ENCODE measurements at regions not wholly inside any gene's neighbourhood (a gene's known extent, or its start where the extent isn't known, plus 50 kb on each side); places are given as distances from the start of the nearest gene placed in this dataset.

DNA sequence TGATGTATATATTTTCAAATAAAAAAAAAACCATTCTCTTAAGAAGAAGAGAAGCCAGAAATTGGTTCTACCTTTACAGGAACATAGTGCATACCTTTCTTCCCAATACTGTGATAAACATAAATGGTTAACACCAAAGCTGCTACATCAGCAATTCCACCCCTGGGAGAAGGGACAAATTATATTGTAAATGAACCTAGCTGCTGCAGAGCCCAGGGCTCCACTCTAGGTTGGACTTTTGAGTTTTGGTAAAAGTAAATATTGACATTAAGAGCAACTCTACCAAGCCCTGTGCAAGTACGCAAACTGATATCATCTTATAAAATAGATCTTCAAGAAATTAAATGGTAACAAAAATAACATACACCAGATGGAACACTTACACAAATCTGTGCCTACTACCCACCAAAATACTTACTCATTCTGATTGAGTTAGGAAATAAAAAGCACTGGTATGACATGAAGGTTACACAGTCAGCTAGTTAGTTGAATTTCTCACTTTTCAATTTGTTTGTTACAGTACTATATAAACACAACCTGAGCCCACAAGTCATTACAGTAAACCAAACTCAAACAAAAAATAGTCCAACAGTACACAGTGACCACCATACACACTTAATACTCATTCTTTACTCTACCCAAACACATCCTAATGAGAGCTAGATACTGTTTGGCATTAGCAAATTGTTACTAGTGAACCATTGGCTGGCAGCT lies 223.3 kb upstream of the HEY2 start:
- no peak for TF ChIP-seq EZH2phosphoT487 (conservative IDR thresholded peaks at IDR 0.05; ENCODE audit: low read length)
- TF ChIP-seq, protein P1, sequence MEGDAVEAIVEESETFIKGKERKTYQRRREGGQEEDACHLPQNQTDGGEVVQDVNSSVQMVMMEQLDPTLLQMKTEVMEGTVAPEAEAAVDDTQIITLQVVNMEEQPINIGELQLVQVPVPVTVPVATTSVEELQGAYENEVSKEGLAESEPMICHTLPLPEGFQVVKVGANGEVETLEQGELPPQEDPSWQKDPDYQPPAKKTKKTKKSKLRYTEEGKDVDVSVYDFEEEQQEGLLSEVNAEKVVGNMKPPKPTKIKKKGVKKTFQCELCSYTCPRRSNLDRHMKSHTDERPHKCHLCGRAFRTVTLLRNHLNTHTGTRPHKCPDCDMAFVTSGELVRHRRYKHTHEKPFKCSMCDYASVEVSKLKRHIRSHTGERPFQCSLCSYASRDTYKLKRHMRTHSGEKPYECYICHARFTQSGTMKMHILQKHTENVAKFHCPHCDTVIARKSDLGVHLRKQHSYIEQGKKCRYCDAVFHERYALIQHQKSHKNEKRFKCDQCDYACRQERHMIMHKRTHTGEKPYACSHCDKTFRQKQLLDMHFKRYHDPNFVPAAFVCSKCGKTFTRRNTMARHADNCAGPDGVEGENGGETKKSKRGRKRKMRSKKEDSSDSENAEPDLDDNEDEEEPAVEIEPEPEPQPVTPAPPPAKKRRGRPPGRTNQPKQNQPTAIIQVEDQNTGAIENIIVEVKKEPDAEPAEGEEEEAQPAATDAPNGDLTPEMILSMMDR (IDR thresholded peaks at IDR 0.05; ENCODE audit: insufficient read depth, low read length, poor library complexity, severe bottlenecking): no peak

All from SU-DHL-6 (cell line).